22Rv1 (cell line): ENCODE measurements at regions not wholly inside any gene's neighbourhood (a gene's known extent, or its start where the extent isn't known, plus 50 kb on each side); places are given as distances from the start of the nearest gene placed in this dataset.

Experiments used
- H3K27ac ChIP-seq: fragments of 450-650 bp; 2 replicates; pipeline ENCODE4 v1.5.1; 2017
- CTCF ChIP-seq: fragments of 450-650 bp; IDR thresholded peaks from 2 replicates; pipeline ENCODE4 v1.5.1; 2017; ENCODE audit warnings: mild to moderate bottlenecking
- ZFX ChIP-seq: fragments of 450-650 bp; IDR thresholded peaks from 2 replicates; pipeline ENCODE4 v1.6.1; 2017; ENCODE audit warnings: antibody characterized with exemption, borderline replicate concordance

DNA sequence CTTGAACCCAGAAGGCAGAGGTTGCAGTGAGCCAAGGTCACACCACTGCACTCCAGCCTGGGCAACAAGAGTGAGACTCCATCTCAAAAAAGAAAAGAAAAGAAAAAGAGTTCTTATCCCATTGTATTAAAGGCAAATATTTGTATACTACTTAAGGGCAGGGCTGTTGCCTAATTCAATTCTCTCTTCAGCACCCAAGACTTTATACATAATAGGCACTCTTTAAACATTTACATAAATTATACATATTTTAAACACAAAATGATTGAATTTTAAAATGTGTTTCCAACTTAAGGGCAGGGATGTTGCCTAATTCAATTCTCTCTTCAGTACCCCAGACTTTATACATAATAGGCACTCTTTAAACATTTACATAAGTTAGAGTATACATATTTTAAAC, 424.3 kb upstream of the ARID1B start:
- no peak overlapping the region for H3K27ac ChIP-seq
- TF ChIP-seq ZFX = no peak
- no peak for TF ChIP-seq CTCF

- H3K27ac ChIP-seq = no peak overlapping the region
- TF ChIP-seq ZFX (no peak), CTCF (no peak)
These were observed 425.7 kb upstream of the ARID1B start for GRCh38 chr6:156351346-156351966.

DNA sequence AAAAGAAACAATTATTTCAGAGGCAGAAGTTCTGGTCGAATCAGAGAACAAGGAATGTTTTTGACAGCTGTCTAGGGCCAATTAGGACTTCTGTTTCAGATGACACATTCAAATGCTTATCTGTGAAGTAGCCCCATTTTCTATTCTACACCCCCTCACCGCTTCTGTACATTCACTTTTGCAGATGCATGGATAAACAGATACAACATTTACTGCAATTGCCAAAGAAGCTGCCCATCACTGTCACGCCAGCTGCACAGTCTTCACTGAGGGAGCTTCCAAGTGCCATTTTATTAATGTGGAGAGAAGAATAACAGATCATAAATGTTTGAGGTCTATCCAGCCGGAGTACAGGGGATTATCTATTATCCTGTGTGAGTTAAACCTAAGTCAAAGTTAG, 426.8 kb upstream of the ARID1B start:
- TF ChIP-seq CTCF = no peak
- TF ChIP-seq ZFX = no peak
- no peak overlapping the region for H3K27ac ChIP-seq

GRCh38 chr6:156348849-156349248, 428.3 kb upstream of the ARID1B start:
- TF ChIP-seq ZFX (no peak), CTCF (no peak)
- no peak overlapping the region for H3K27ac ChIP-seq

DNA sequence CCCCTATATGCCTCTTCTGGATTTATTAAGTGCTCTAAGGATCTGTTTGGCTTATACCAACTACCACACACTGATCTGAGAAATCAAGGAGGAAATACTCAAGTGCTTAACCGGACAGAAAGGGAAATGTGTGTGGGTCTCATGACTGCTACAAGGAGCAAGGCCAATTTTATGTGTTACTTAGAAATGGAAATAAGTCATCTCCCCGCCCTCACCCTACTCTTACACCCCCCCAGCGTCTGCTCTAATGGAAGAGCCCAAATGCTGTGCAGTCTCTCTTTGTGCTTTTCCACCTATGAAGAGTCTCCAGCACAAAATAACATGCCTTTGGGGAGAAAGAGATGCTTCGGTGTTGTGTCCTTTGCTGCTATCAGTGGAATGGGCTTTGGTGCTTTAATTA, 428.8 kb upstream of the ARID1B start:
- TF ChIP-seq CTCF (no peak), ZFX (no peak)
- H3K27ac ChIP-seq = no peak overlapping the region

GRCh38 chr6:156347656-156348055, 429.5 kb upstream of the ARID1B start:
- H3K27ac ChIP-seq = no peak overlapping the region
- TF ChIP-seq CTCF (no peak), ZFX (no peak)

- TF ChIP-seq ZFX (no peak), CTCF (no peak)
- no peak overlapping the region for H3K27ac ChIP-seq
These were observed 429.9 kb upstream of the ARID1B start for GRCh38 chr6:156347246-156347645.
